ENCODE measurements at regions not wholly inside any gene's neighbourhood (a gene's known extent, or its start where the extent isn't known, plus 50 kb on each side); places are given as distances from the start of the nearest gene placed in this dataset.

GRCh38 chr5:73365301-73365853 lies 83.2 kb downstream of the FOXD1 start:
- Mint-ChIP-seq H3K4me1 (no peaks in the 10 kb centered on the region), H3K4me3 (no peak overlapping the region), H3K27ac (no peak overlapping the region), H3K27me3 (peaks cover 30% of the 10 kb centered on the region), H3K9me3 (peaks cover 2% of the 10 kb centered on the region), H3K36me3 (no peaks in the 10 kb centered on the region)
- no peak for DNase-seq

GRCh38 chr5:73363911-73364730 lies 84.5 kb downstream of the FOXD1 start:
- H3K4me1 Mint-ChIP-seq = no peaks in the 10 kb centered on the region
- peaks cover 25% of the 10 kb centered on the region for H3K27me3 Mint-ChIP-seq
- peaks cover 2% of the 10 kb centered on the region for H3K9me3 Mint-ChIP-seq
- H3K4me3 Mint-ChIP-seq = no peak overlapping the region
- H3K27ac Mint-ChIP-seq = no peak overlapping the region
- no peaks in the 10 kb centered on the region for H3K36me3 Mint-ChIP-seq
- no peak for DNase-seq

GRCh38 chr5:73359395-73359794 lies 89.2 kb downstream of the FOXD1 start:
- no peak overlapping the region for H3K27ac Mint-ChIP-seq
- H3K4me3 Mint-ChIP-seq = no peak overlapping the region
- peaks cover 3% of the 10 kb centered on the region for H3K4me1 Mint-ChIP-seq
- H3K36me3 Mint-ChIP-seq = no peaks in the 10 kb centered on the region
- H3K27me3 Mint-ChIP-seq = peaks cover 28% of the 10 kb centered on the region
- no peak for DNase-seq
- peaks cover 2% of the 10 kb centered on the region for H3K9me3 Mint-ChIP-seq

GRCh38 chr5:73358366-73358765 lies 90.2 kb downstream of the FOXD1 start:
- no peaks in the 10 kb centered on the region for H3K36me3 Mint-ChIP-seq
- no peak overlapping the region for H3K4me3 Mint-ChIP-seq
- peaks cover 2% of the 10 kb centered on the region for H3K9me3 Mint-ChIP-seq
- H3K27me3 Mint-ChIP-seq = peaks cover 27% of the 10 kb centered on the region
- H3K27ac Mint-ChIP-seq = no peak overlapping the region
- H3K4me1 Mint-ChIP-seq = peaks cover 3% of the 10 kb centered on the region
- no peak for DNase-seq

GRCh38 chr5:73357576-73357975 lies 91.0 kb downstream of the FOXD1 start:
- H3K9me3 Mint-ChIP-seq = peaks cover 2% of the 10 kb centered on the region
- H3K36me3 Mint-ChIP-seq = no peaks in the 10 kb centered on the region
- peaks cover 30% of the 10 kb centered on the region for H3K27me3 Mint-ChIP-seq
- H3K4me3 Mint-ChIP-seq = no peak overlapping the region
- no peak for DNase-seq
- no peak overlapping the region for H3K27ac Mint-ChIP-seq
- H3K4me1 Mint-ChIP-seq = peaks cover 3% of the 10 kb centered on the region

GRCh38 chr5:73355108-73355507 lies 93.5 kb downstream of the FOXD1 start:
- Mint-ChIP-seq H3K4me1 (peaks cover 3% of the 10 kb centered on the region), H3K36me3 (no peaks in the 10 kb centered on the region), H3K27ac (no peak overlapping the region), H3K9me3 (peaks cover 10% of the 10 kb centered on the region), H3K4me3 (no peak overlapping the region), H3K27me3 (peaks cover 32% of the 10 kb centered on the region)
- DNase-seq = no peak

- Mint-ChIP-seq H3K27ac (no peak overlapping the region), H3K9me3 (peaks cover 16% of the 10 kb centered on the region), H3K36me3 (no peaks in the 10 kb centered on the region), H3K27me3 (peaks cover 36% of the 10 kb centered on the region), H3K4me1 (peaks cover 3% of the 10 kb centered on the region), H3K4me3 (no peak overlapping the region)
- no peak for DNase-seq
Observed at GRCh38 chr5:73354406-73354805, 94.2 kb downstream of the FOXD1 start.

GRCh38 chr5:73352649-73353230 lies 95.8 kb downstream of the FOXD1 start:
- H3K4me3 Mint-ChIP-seq = no peak overlapping the region
- peaks cover 3% of the 10 kb centered on the region for H3K4me1 Mint-ChIP-seq
- no peaks in the 10 kb centered on the region for H3K36me3 Mint-ChIP-seq
- H3K27ac Mint-ChIP-seq = no peak overlapping the region
- H3K9me3 Mint-ChIP-seq = peaks cover 20% of the 10 kb centered on the region
- H3K27me3 Mint-ChIP-seq = peaks cover 34% of the 10 kb centered on the region
- no peak for DNase-seq

GRCh38 chr5:73352243-73352642 lies 96.3 kb downstream of the FOXD1 start:
- Mint-ChIP-seq H3K4me1 (peaks cover 3% of the 10 kb centered on the region), H3K27me3 (peaks cover 29% of the 10 kb centered on the region), H3K27ac (no peak overlapping the region), H3K9me3 (peaks cover 25% of the 10 kb centered on the region), H3K36me3 (no peaks in the 10 kb centered on the region), H3K4me3 (no peak overlapping the region)
- no peak for DNase-seq

GRCh38 chr5:73351593-73351992 lies 97.0 kb downstream of the FOXD1 start:
- H3K4me1 Mint-ChIP-seq = peaks cover 3% of the 10 kb centered on the region
- no peak for DNase-seq
- H3K36me3 Mint-ChIP-seq = no peaks in the 10 kb centered on the region
- peaks cover 31% of the 10 kb centered on the region for H3K9me3 Mint-ChIP-seq
- H3K4me3 Mint-ChIP-seq = no peak overlapping the region
- no peak overlapping the region for H3K27ac Mint-ChIP-seq
- peaks cover 32% of the 10 kb centered on the region for H3K27me3 Mint-ChIP-seq

GRCh38 chr5:73346878-73347408 lies 101.6 kb downstream of the FOXD1 start:
- Mint-ChIP-seq H3K27ac (no peak overlapping the region), H3K36me3 (no peaks in the 10 kb centered on the region), H3K27me3 (peaks cover 35% of the 10 kb centered on the region), H3K4me1 (no peaks in the 10 kb centered on the region), H3K9me3 (peaks cover 38% of the 10 kb centered on the region), H3K4me3 (no peak overlapping the region)
- no peak for DNase-seq

- no peak for DNase-seq
- no peak overlapping the region for H3K4me3 Mint-ChIP-seq
- H3K27me3 Mint-ChIP-seq = peaks cover 46% of the 10 kb centered on the region
- no peaks in the 10 kb centered on the region for H3K36me3 Mint-ChIP-seq
- no peak overlapping the region for H3K27ac Mint-ChIP-seq
- no peaks in the 10 kb centered on the region for H3K4me1 Mint-ChIP-seq
- peaks cover 27% of the 10 kb centered on the region for H3K9me3 Mint-ChIP-seq
Observed at GRCh38 chr5:73344835-73345234, 103.7 kb downstream of the FOXD1 start.

- Mint-ChIP-seq H3K4me3 (no peak overlapping the region), H3K9me3 (no peaks in the 10 kb centered on the region), H3K27ac (no peak overlapping the region), H3K4me1 (no peaks in the 10 kb centered on the region), H3K27me3 (peaks cover 64% of the 10 kb centered on the region), H3K36me3 (no peaks in the 10 kb centered on the region)
- no peak for DNase-seq
Observed at GRCh38 chr5:73339711-73340110, 108.9 kb downstream of the FOXD1 start.

- no peaks in the 10 kb centered on the region for H3K9me3 Mint-ChIP-seq
- H3K27me3 Mint-ChIP-seq = peaks cover 70% of the 10 kb centered on the region
- H3K36me3 Mint-ChIP-seq = no peaks in the 10 kb centered on the region
- H3K4me3 Mint-ChIP-seq = no peak overlapping the region
- H3K27ac Mint-ChIP-seq = peak overlapping the region; percentile 70
- DNase-seq = no peak
- no peaks in the 10 kb centered on the region for H3K4me1 Mint-ChIP-seq
Observed at GRCh38 chr5:73339051-73339575, 109.5 kb downstream of the FOXD1 start.

- H3K4me1 Mint-ChIP-seq = no peaks in the 10 kb centered on the region
- H3K4me3 Mint-ChIP-seq = no peak overlapping the region
- no peaks in the 10 kb centered on the region for H3K9me3 Mint-ChIP-seq
- no peak overlapping the region for H3K27ac Mint-ChIP-seq
- no peak for DNase-seq
- H3K36me3 Mint-ChIP-seq = no peaks in the 10 kb centered on the region
- H3K27me3 Mint-ChIP-seq = peaks cover 74% of the 10 kb centered on the region
Observed at GRCh38 chr5:73338256-73339050, 110.1 kb downstream of the FOXD1 start.

Data from activated naive CD8-positive, alpha-beta T cell treated with anti-CD3 and anti-CD28 coated beads for 36 hours (primary cell).